NCI-H2196 treated with DMSO at 0.1 percent for 48 hours (cell line): ENCODE measurements at regions not wholly inside any gene's neighbourhood (a gene's known extent, or its start where the extent isn't known, plus 50 kb on each side); places are given as distances from the start of the nearest gene placed in this dataset.

Experiments used
- DNase-seq: peaks from one replicate; lab custom pipeline; 2025; ENCODE audit not compliant: unreplicated experiment; lab: John Stamatoyannopoulos, UW

- no peak for DNase-seq
Observed at GRCh38 chr5:61822584-61822983, 483.4 kb upstream of the KIF2A start.

- DNase-seq, result no peak
Observed at GRCh38 chr5:61823065-61823464, 482.9 kb upstream of the KIF2A start.

- no peak for DNase-seq
Observed at GRCh38 chr5:61823781-61824180, 482.2 kb upstream of the KIF2A start.

- no peak for DNase-seq
Observed at GRCh38 chr5:61824396-61824795, 481.6 kb upstream of the KIF2A start.

- DNase-seq, result no peak
Observed at GRCh38 chr5:61827445-61827975, 478.5 kb upstream of the KIF2A start.

GRCh38 chr5:61828856-61829255, 477.1 kb upstream of the KIF2A start:
- DNase-seq, result no peak

GRCh38 chr5:61831736-61832135, 474.3 kb upstream of the KIF2A start:
- no peak for DNase-seq

GRCh38 chr5:61837788-61838187, 468.2 kb upstream of the KIF2A start:
- no peak for DNase-seq

- no peak for DNase-seq
Observed at GRCh38 chr5:61840361-61840760, 465.6 kb upstream of the KIF2A start.

- DNase-seq, result no peak
Observed at GRCh38 chr5:61842840-61843239, 463.2 kb upstream of the KIF2A start.

GRCh38 chr5:61850696-61851095, 455.3 kb upstream of the KIF2A start:
- no peak for DNase-seq

- no peak for DNase-seq
Observed at GRCh38 chr5:61854531-61854930, 451.5 kb upstream of the KIF2A start.

GRCh38 chr5:61860978-61861377, 445.0 kb upstream of the KIF2A start:
- no peak for DNase-seq

- DNase-seq, result no peak
Observed at GRCh38 chr5:61866930-61867329, 439.1 kb upstream of the KIF2A start.

GRCh38 chr5:61869333-61869732, 436.7 kb upstream of the KIF2A start:
- no peak for DNase-seq

GRCh38 chr5:61878471-61878870, 427.5 kb upstream of the KIF2A start:
- DNase-seq, result no peak

GRCh38 chr5:61881821-61882487, 424.1 kb upstream of the KIF2A start:
- DNase-seq, result no peak

- no peak for DNase-seq
Observed at GRCh38 chr5:61882901-61883500, 423.0 kb upstream of the KIF2A start.

- DNase-seq, result no peak
Observed at GRCh38 chr5:61884252-61884855, 421.7 kb upstream of the KIF2A start.

- no peak for DNase-seq
Observed at GRCh38 chr5:61886214-61886613, 419.8 kb upstream of the KIF2A start.

GRCh38 chr5:61887271-61887670, 418.7 kb upstream of the KIF2A start:
- DNase-seq, result no peak

- no peak for DNase-seq
Observed at GRCh38 chr5:61894046-61894445, 412.0 kb upstream of the KIF2A start.
